ENCODE measurements at regions not wholly inside any gene's neighbourhood (a gene's known extent, or its start where the extent isn't known, plus 50 kb on each side); places are given as distances from the start of the nearest gene placed in this dataset.

GRCh38 chr18:75874401-75875089 lies 447.0 kb upstream of the SMIM21 start (continued):
- TF ChIP-seq, protein P1, sequence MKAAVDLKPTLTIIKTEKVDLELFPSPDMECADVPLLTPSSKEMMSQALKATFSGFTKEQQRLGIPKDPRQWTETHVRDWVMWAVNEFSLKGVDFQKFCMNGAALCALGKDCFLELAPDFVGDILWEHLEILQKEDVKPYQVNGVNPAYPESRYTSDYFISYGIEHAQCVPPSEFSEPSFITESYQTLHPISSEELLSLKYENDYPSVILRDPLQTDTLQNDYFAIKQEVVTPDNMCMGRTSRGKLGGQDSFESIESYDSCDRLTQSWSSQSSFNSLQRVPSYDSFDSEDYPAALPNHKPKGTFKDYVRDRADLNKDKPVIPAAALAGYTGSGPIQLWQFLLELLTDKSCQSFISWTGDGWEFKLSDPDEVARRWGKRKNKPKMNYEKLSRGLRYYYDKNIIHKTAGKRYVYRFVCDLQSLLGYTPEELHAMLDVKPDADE (IDR thresholded peaks at IDR 0.05) = no peak
- TF ChIP-seq NANOG (IDR thresholded peaks at IDR 0.05; ENCODE audit: borderline replicate concordance) = no peak
- no peak for TF ChIP-seq JUNB (IDR thresholded peaks at IDR 0.05; ENCODE audit: unreplicated experiment)
- TF ChIP-seq STAT1 (IDR thresholded peaks at IDR 0.05; ENCODE audit: unreplicated experiment) = no peak
- no peak for TF ChIP-seq CTCF (conservative IDR thresholded peaks at IDR 0.05; ENCODE audit: low read depth in 2 of 2)
- no peak for TF ChIP-seq POLR2AphosphoS5 (IDR thresholded peaks at IDR 0.05; ENCODE audit: low read depth)
- TF ChIP-seq, protein P2, sequence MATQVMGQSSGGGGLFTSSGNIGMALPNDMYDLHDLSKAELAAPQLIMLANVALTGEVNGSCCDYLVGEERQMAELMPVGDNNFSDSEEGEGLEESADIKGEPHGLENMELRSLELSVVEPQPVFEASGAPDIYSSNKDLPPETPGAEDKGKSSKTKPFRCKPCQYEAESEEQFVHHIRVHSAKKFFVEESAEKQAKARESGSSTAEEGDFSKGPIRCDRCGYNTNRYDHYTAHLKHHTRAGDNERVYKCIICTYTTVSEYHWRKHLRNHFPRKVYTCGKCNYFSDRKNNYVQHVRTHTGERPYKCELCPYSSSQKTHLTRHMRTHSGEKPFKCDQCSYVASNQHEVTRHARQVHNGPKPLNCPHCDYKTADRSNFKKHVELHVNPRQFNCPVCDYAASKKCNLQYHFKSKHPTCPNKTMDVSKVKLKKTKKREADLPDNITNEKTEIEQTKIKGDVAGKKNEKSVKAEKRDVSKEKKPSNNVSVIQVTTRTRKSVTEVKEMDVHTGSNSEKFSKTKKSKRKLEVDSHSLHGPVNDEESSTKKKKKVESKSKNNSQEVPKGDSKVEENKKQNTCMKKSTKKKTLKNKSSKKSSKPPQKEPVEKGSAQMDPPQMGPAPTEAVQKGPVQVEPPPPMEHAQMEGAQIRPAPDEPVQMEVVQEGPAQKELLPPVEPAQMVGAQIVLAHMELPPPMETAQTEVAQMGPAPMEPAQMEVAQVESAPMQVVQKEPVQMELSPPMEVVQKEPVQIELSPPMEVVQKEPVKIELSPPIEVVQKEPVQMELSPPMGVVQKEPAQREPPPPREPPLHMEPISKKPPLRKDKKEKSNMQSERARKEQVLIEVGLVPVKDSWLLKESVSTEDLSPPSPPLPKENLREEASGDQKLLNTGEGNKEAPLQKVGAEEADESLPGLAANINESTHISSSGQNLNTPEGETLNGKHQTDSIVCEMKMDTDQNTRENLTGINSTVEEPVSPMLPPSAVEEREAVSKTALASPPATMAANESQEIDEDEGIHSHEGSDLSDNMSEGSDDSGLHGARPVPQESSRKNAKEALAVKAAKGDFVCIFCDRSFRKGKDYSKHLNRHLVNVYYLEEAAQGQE (IDR thresholded peaks at IDR 0.05; ENCODE audit: unreplicated experiment) = no peak
- no peak for TF ChIP-seq EZH2phosphoT487 (IDR thresholded peaks at IDR 0.05; ENCODE audit: unreplicated experiment)
- no peak for TF ChIP-seq EZH2 (IDR thresholded peaks at IDR 0.05; ENCODE audit: low read depth, unreplicated experiment)
- no peak for TF ChIP-seq ZNF114 (CRISPR knock-in tag; IDR thresholded peaks at IDR 0.05)
- no peak for TF ChIP-seq ZNF331 (CRISPR knock-in tag; IDR thresholded peaks at IDR 0.05; ENCODE audit: low read depth)
- no peak for TF ChIP-seq CREB1 (CRISPR knock-in tag; IDR thresholded peaks at IDR 0.05; ENCODE audit: low read depth)

DNA sequence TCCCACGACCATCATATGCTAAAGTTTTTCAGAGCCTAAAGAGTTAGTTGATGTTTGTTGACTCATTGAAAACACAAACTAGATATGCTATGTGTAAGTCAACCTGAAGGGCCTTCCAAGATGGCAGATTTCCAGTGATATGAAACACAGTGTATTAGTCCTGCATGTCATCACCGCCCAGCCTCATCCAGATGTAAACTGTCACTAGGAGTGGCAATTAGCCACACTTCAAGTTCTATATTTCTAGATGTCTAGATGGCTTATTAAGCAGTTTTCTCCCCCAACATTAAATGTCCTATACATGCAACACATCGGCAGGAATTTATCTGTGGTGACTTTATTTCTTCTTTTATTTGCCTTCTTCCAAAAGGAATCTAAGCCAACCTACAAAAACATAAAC lies 444.1 kb upstream of the SMIM21 start:
- H3F3A ChIP-seq (replicated peaks; ENCODE audit: low read depth) = no peaks in the 10 kb centered on the region
- Mint-ChIP-seq H3K36me3 (ENCODE audit: low read depth) (no peaks in the 10 kb centered on the region), H3K4me1 (peaks cover 11% of the 10 kb centered on the region)
- TF ChIP-seq STAT1 (IDR thresholded peaks at IDR 0.05; ENCODE audit: unreplicated experiment) (no peak), POLR2AphosphoS5 (IDR thresholded peaks at IDR 0.05; ENCODE audit: low read depth) (no peak), JUNB (IDR thresholded peaks at IDR 0.05; ENCODE audit: unreplicated experiment) (no peak), CTCF (conservative IDR thresholded peaks at IDR 0.05; ENCODE audit: low read depth in 2 of 2) (no peak), EZH2phosphoT487 (IDR thresholded peaks at IDR 0.05; ENCODE audit: unreplicated experiment) (no peak), ZNF114 (CRISPR knock-in tag; IDR thresholded peaks at IDR 0.05) (no peak), NANOG (IDR thresholded peaks at IDR 0.05; ENCODE audit: borderline replicate concordance) (no peak)
- TF ChIP-seq, protein P2 (IDR thresholded peaks at IDR 0.05; ENCODE audit: unreplicated experiment) = no peak
- TF ChIP-seq, protein P1 (IDR thresholded peaks at IDR 0.05) = no peak

More for the DNA sequence above, 444.1 kb upstream of the SMIM21 start:
- DNase-seq (ENCODE audit: low spot score) (no peak), ATAC-seq (no peak)
- Mint-ChIP-seq H3K27ac (no peak overlapping the region), H3K4me3 (no peak overlapping the region), H3K27me3 (ENCODE audit: insufficient read depth, low read depth, poor library complexity) (peaks cover 4% of the 10 kb centered on the region), H3K9me3 (peaks cover 6% of the 10 kb centered on the region; the same call in 1 of the 3 replicates)
- H3K27ac ChIP-seq (ENCODE audit: low read depth) = no peak overlapping the region
- H3K27me3 ChIP-seq (ENCODE audit: insufficient read depth) = no peaks in the 10 kb centered on the region
- H2AFZ ChIP-seq = no peak overlapping the region
- H3K4me3 ChIP-seq = no peak overlapping the region
- H3K9me2 ChIP-seq (ENCODE audit: insufficient read depth) = peaks cover 9% of the 10 kb centered on the region; the same call in 1 of the 2 replicates
- peaks cover 6% of the 10 kb centered on the region; the same call in 1 of the 2 replicates for H3K4me1 ChIP-seq (ENCODE audit: insufficient read depth)
- no peak overlapping the region for H3K4me2 ChIP-seq
- H4K20me1 ChIP-seq (replicated peaks; ENCODE audit: insufficient read depth) = no peaks in the 10 kb centered on the region
- H3K36me3 ChIP-seq (ENCODE audit: insufficient read depth) = no peaks in the 10 kb centered on the region
- H3K79me2 ChIP-seq (replicated peaks; ENCODE audit: insufficient read depth) = no peaks in the 10 kb centered on the region

All from GM23338 (cell line).